ENCODE measurements at regions not wholly inside any gene's neighbourhood (a gene's known extent, or its start where the extent isn't known, plus 50 kb on each side); places are given as distances from the start of the nearest gene placed in this dataset.

DNA sequence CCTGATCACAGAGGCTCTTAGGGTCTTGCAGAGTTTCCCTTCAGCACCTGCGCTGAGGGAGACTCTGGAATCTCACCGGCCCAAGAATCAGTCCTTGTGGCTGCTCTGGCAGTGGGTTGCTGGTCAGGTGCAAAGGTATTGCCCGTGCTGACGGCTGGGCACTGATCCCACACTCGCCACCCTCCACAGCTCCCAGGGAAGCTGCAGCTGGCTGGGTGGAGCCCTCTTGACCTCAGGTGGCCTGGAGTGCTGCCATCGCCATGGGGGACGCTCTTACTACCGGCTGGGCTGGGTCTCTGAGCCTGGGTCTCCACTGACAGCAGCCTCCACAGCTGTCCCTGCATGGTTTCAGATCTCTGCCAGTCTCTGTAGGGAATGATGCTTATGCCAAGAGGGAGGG, 52.6 kb upstream of the EPHB3 start:
- ChIA-PET RAD21 (ENCODE audit: low non-redundant PET in 1 of 2, low total read pairs in 2 of 2, uncharacterized antibody in 2 of 2, unreplicated experiment in 2 of 2) (no interaction called here), CTCF (no interaction called here), POLR2A (no interaction called here)
- no peak overlapping the region for H3K4me2 ChIP-seq (ENCODE audit: low read length)
- no peaks in the 10 kb centered on the region for H3K9me2 ChIP-seq (ENCODE audit: insufficient read depth)
- intact Hi-C loops (cut with micrococcal nuclease): no loop called here
- H3K36me3 ChIP-seq (ENCODE audit: control insufficient read depth in 1 of 2, insufficient read depth in 2 of 2, low read length in 2 of 2): no peaks in the 10 kb centered on the region
- H3K79me2 ChIP-seq (ENCODE audit: insufficient read depth, low read length): no peaks in the 10 kb centered on the region
- no peak for TF ChIP-seq CEBPB (IDR thresholded peaks at IDR 0.05; ENCODE audit: low read depth)
- no peak for TF ChIP-seq EGR1 (IDR thresholded peaks at IDR 0.05; ENCODE audit: low read depth)
- TF ChIP-seq, protein P1, sequence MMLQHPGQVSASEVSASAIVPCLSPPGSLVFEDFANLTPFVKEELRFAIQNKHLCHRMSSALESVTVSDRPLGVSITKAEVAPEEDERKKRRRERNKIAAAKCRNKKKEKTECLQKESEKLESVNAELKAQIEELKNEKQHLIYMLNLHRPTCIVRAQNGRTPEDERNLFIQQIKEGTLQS (IDR thresholded peaks at IDR 0.05): no peak
- peaks cover 0 to 8% of the 10 kb centered on the region in 2 experiments; a peak in 1 of 4 replicates for H3K4me1 ChIP-seq (ENCODE audit: control insufficient read depth in 1 of 2, insufficient read depth in 2 of 2, low read length in 2 of 2)
- H2AFZ ChIP-seq (ENCODE audit: low read depth, low read length, poor library complexity, severe bottlenecking): no peak overlapping the region
- H3K4me3 ChIP-seq (replicated peaks in 1 of 2; ENCODE audit: low read depth in 1 of 2, low read length in 2 of 2): no peak overlapping the region
- no peak overlapping the region for H3K9ac ChIP-seq (ENCODE audit: low read length)
- ATAC-seq (no peak), DNase-seq (ENCODE audit: low read depth, low spot score) (no peak)
- H4K20me1 ChIP-seq (ENCODE audit: insufficient read depth): no peaks in the 10 kb centered on the region
- H3K27ac ChIP-seq (ENCODE audit: low read depth, low read length): no peak overlapping the region
- BruUV-seq (replicated peaks): no TSS peak
- H3K9me3 ChIP-seq (ENCODE audit: control insufficient read depth in 1 of 2, insufficient read depth in 1 of 2, low read depth in 1 of 2, low read length in 2 of 2): no peaks in the 10 kb centered on the region
- peaks cover 12% of the 10 kb centered on the region; the same call in 1 of the 2 replicates for H3K27me3 ChIP-seq (ENCODE audit: insufficient read depth, low read length)

DNA sequence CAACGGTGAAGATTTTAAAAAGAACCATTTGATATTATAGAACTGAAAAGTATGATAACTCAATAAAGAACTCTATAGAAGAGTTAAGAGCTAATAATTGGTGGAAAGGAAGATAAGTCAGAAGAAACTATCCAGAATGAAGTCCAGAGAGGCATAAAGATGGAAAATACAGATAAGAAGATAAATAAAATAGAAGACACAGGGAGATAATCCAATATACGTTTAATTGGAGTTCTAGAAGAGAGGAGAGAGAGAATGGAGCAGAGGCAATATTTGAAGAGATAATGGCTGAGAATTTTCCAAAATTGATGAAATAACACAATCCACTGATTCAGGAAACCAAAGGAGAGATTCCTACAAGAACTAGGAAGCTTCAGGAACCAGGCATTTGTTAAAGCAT, 49.8 kb upstream of the EPHB3 start:
- H3K27ac ChIP-seq (ENCODE audit: low read depth, low read length): no peak overlapping the region
- no peak for TF ChIP-seq EGR1 (IDR thresholded peaks at IDR 0.05; ENCODE audit: low read depth)
- H3K79me2 ChIP-seq (ENCODE audit: insufficient read depth, low read length): no peaks in the 10 kb centered on the region
- peaks cover 0 to 12% of the 10 kb centered on the region in 2 experiments; a peak in 1 of 4 replicates for H3K4me1 ChIP-seq (ENCODE audit: control insufficient read depth in 1 of 2, insufficient read depth in 2 of 2, low read length in 2 of 2)
- H3K9ac ChIP-seq (ENCODE audit: low read length): no peak overlapping the region
- BruUV-seq (replicated peaks): no TSS peak
- H3K9me2 ChIP-seq (ENCODE audit: insufficient read depth): no peaks in the 10 kb centered on the region
- ChIA-PET RAD21 (ENCODE audit: low non-redundant PET in 1 of 2, low total read pairs in 2 of 2, uncharacterized antibody in 2 of 2, unreplicated experiment in 2 of 2) (no interaction called here), CTCF (interaction anchor here (1.2 to 1.3 kb wide), 2 partner anchors 10 to 140 kb away, joined by 4 to 6 read pairs; no protein-coding TSS in a partner anchor), POLR2A (no interaction called here)
- no peaks in the 10 kb centered on the region for H3K36me3 ChIP-seq (ENCODE audit: control insufficient read depth in 1 of 2, insufficient read depth in 2 of 2, low read length in 2 of 2)
- no peaks in the 10 kb centered on the region for H3K27me3 ChIP-seq (ENCODE audit: insufficient read depth, low read length)
- no peak overlapping the region for H3K4me2 ChIP-seq (ENCODE audit: low read length)
- H4K20me1 ChIP-seq (ENCODE audit: insufficient read depth): no peaks in the 10 kb centered on the region
- DNase-seq (ENCODE audit: low read depth, low spot score) (no peak), ATAC-seq (no peak)
- H3K9me3 ChIP-seq (ENCODE audit: control insufficient read depth in 1 of 2, insufficient read depth in 1 of 2, low read depth in 1 of 2, low read length in 2 of 2): no peaks in the 10 kb centered on the region
- intact Hi-C loops (cut with micrococcal nuclease): loop anchor here (10.0 kb wide), 1 partner anchor 137 kb away; the partner anchor contains the start of gene THPO
- no peak overlapping the region for H3K4me3 ChIP-seq (replicated peaks in 1 of 2; ENCODE audit: low read depth in 1 of 2, low read length in 2 of 2)
- H2AFZ ChIP-seq (ENCODE audit: low read depth, low read length, poor library complexity, severe bottlenecking): no peak overlapping the region
